HepG2 (cell line): ENCODE measurements at regions not wholly inside any gene's neighbourhood (a gene's known extent, or its start where the extent isn't known, plus 50 kb on each side); places are given as distances from the start of the nearest gene placed in this dataset.
A peak's percentile ranks its signal among the peaks of the same experiment; 100 is the strongest.

Source experiments
- ATAC-seq: fragments of 200-7000 bp; cut with Tn5 transposase; 3 replicates; pipeline ENCODE4 v1.9.1; 2020; ENCODE audit warnings: mild to moderate bottlenecking, moderate library complexity
- BruUV-seq: library from RNA; stranded (reverse); fragments of 400-500 nt; replicated peaks from 2 replicates; lab custom pipeline; 2021; lab: Mats Ljungman, UMichigan
- CTCF ChIA-PET: fragments of 300-600 bp; formaldehyde crosslinking; extraction: SDS; loops from one replicate; lab custom pipeline; 2021; ENCODE audit warnings: low total read pairs, inconsistent platforms, low intra/inter-chr PET ratio; lab: Yijun Ruan, JAX
- POLR2A ChIA-PET: fragments of 350-600 bp; sonication (Branson Sonifier 250); formaldehyde crosslinking; loops from one replicate; lab custom pipeline; 2020; ENCODE audit warnings: antibody characterized with exemption, inconsistent platforms; lab: Yijun Ruan, JAX
- DNase-seq: peaks from one replicate; pipeline ENCODE4 v3.0.0-alpha.2; 2015; ENCODE audit warnings: low spot score
- FAIRE-seq: peaks from 3 replicates; lab custom pipeline; 2011; peaks lifted over from hg19 to GRCh38; lab: Jason Lieb, UNC
- H2AFZ ChIP-seq: one replicate; pipeline ENCODE4 v1.6.1; 2011; ENCODE audit warnings: low read length, inconsistent platforms
- H3K27ac ChIP-seq: fragments of 300-600 bp; 3 replicates; pipeline ENCODE4 v1.8.0; 2011; ENCODE audit warnings: mixed run types, mild to moderate bottlenecking, mixed read lengths, low read length, inconsistent platforms; ENCODE audit not compliant: insufficient read depth; ENCODE audit errors: extremely low read length
- H3K27me3 ChIP-seq, 2 experiments: fragments of 200-600 bp in 1 of 2; 2 replicates in 1 of 2; 3 replicates in 1 of 2; pipeline versions ENCODE4 v1.6.0 to v1.8.0; 2011; ENCODE audit warnings: low read length in 2 of 2, mild to moderate bottlenecking in 2 of 2, moderate library complexity in 2 of 2, inconsistent platforms in 1 of 2; ENCODE audit not compliant: insufficient read depth in 2 of 2, control insufficient read depth in 1 of 2
- H3K36me3 ChIP-seq, 2 experiments: fragments of 200-600 bp in 1 of 2; replicated peaks in 1 of 2; 2 replicates in 1 of 2; 3 replicates in 1 of 2; pipeline versions ENCODE4 v1.5.1 to v1.8.0; 2011; ENCODE audit warnings: low read length in 2 of 2, inconsistent platforms in 1 of 2; ENCODE audit not compliant: insufficient read depth in 2 of 2, control insufficient read depth in 1 of 2
- H3K4me1 ChIP-seq: 2 replicates; pipeline ENCODE4 v1.5.1; 2012; ENCODE audit warnings: low read length, inconsistent platforms; ENCODE audit not compliant: insufficient read depth
- H3K4me2 ChIP-seq: 2 replicates; pipeline ENCODE4 v1.6.0; 2011; ENCODE audit warnings: low read depth, low read length, inconsistent platforms
- H3K4me3 ChIP-seq, 3 experiments: fragments of 200-600 bp in 1 of 3; sonication (generic), shearing (Covaris generic) in 1 of 3; replicated peaks in 1 of 3; 2 replicates each; pipeline ENCODE4 v1.5.1; 2011 to 2016; ENCODE audit warnings: low read length in 3 of 3, inconsistent platforms in 2 of 3, low read depth in 2 of 3, mild to moderate bottlenecking in 2 of 3, control low read depth in 1 of 3, mixed read lengths in 1 of 3; ENCODE audit not compliant: insufficient read depth in 1 of 3
- H3K79me2 ChIP-seq: one replicate; pipeline ENCODE4 v1.6.1; 2011; ENCODE audit warnings: low read length, inconsistent platforms; ENCODE audit not compliant: insufficient read depth
- H3K9ac ChIP-seq: 2 replicates; pipeline ENCODE4 v1.6.0; 2011; ENCODE audit warnings: mild to moderate bottlenecking, low read depth, low read length, inconsistent platforms; ENCODE audit not compliant: insufficient read depth
- H3K9me3 ChIP-seq: 2 replicates; pipeline ENCODE4 v1.5.1; 2012; ENCODE audit warnings: mild to moderate bottlenecking, low read length
- H4K20me1 ChIP-seq: 2 replicates; pipeline ENCODE4 v1.6.0; 2011; ENCODE audit warnings: inconsistent platforms, mild to moderate bottlenecking, low read length, moderate library complexity; ENCODE audit not compliant: insufficient read depth
- CREBL2 ChIP-seq: sonication (generic); formaldehyde crosslinking; IDR thresholded peaks from 2 replicates; pipeline ENCODE4 v1.8.1; 2023; ENCODE audit warnings: missing genetic modification reagents, mild to moderate bottlenecking, borderline replicate concordance
- ELF4 ChIP-seq: sonication (generic); formaldehyde crosslinking; IDR thresholded peaks from 2 replicates; pipeline ENCODE4 v1.5.0; 2020; ENCODE audit warnings: missing genetic modification reagents, mild to moderate bottlenecking, moderate library complexity, borderline replicate concordance
- FOXA1 ChIP-seq, 2 experiments: fragments of 450-650 bp in 1 of 2; sonication (generic) in 1 of 2; formaldehyde crosslinking in 1 of 2; IDR thresholded peaks; 2 replicates each; pipeline versions ENCODE4 v1.4.0 to v1.6.1; 2016 to 2020; ENCODE audit warnings: missing genetic modification reagents in 1 of 2
- HNF4G ChIP-seq, 2 experiments: sonication (generic) in 1 of 2; formaldehyde crosslinking in 1 of 2; IDR thresholded peaks; 2 replicates each; pipeline versions ENCODE4 v1.4.0 to v1.6.1; 2011 to 2020; ENCODE audit warnings: borderline replicate concordance in 2 of 2, low read depth in 2 of 2, mild to moderate bottlenecking in 2 of 2, low read length in 1 of 2, missing genetic modification reagents in 1 of 2, moderate library complexity in 1 of 2
- MAFF ChIP-seq: IDR thresholded peaks from 2 replicates; pipeline ENCODE4 v1.6.1; 2011; ENCODE audit warnings: low read depth, low read length, improper control_type of control experiment
- MAFK ChIP-seq, 2 experiments: IDR thresholded peaks in 1 of 2; conservative IDR thresholded peaks in 1 of 2; 2 replicates each; pipeline ENCODE4 v1.6.1; 2011; ENCODE audit warnings: improper control_type of control experiment in 2 of 2, low read length in 2 of 2
- MLLT10 ChIP-seq: sonication (generic); formaldehyde crosslinking; IDR thresholded peaks from 2 replicates; pipeline ENCODE4 v1.4.0; 2020; ENCODE audit warnings: missing genetic modification reagents
- MYNN ChIP-seq: sonication (generic); formaldehyde crosslinking; IDR thresholded peaks from 2 replicates; pipeline ENCODE4 v1.4.0; 2020; ENCODE audit warnings: mild to moderate bottlenecking, low read depth, missing genetic modification reagents
- NBN ChIP-seq: fragments of 450-650 bp; conservative IDR thresholded peaks from 2 replicates; pipeline ENCODE4 v1.6.1; 2017
- NR2F1 ChIP-seq, 2 experiments: fragments of 450-650 bp in 1 of 2; formaldehyde crosslinking in 1 of 2; IDR thresholded peaks; 2 replicates each; pipeline versions ENCODE4 v1.5.0 to v1.6.1; 2016 to 2020; ENCODE audit warnings: mild to moderate bottlenecking in 1 of 2, missing compliant biosample characterization in 1 of 2, missing genetic modification reagents in 1 of 2, moderate library complexity in 1 of 2
- PAXIP1 ChIP-seq: sonication (generic); formaldehyde crosslinking; conservative IDR thresholded peaks from 2 replicates; pipeline ENCODE4 v1.4.0; 2020; ENCODE audit warnings: mild to moderate bottlenecking, missing genetic modification reagents, moderate library complexity
- SNAPC5 ChIP-seq: sonication (generic); formaldehyde crosslinking; IDR thresholded peaks from 2 replicates; pipeline ENCODE4 v1.8.1; 2023; ENCODE audit warnings: mild to moderate bottlenecking, missing genetic modification reagents, borderline replicate concordance
- ZNF317 ChIP-seq: sonication (generic); formaldehyde crosslinking; IDR thresholded peaks from 2 replicates; pipeline ENCODE4 v1.5.0; 2020; ENCODE audit warnings: mild to moderate bottlenecking, missing genetic modification reagents
- ZNF44 ChIP-seq: sonication (generic); formaldehyde crosslinking; IDR thresholded peaks from 2 replicates; pipeline ENCODE4 v1.5.1; 2020; ENCODE audit warnings: mild to moderate bottlenecking, missing genetic modification reagents
- ZNF562 ChIP-seq: sonication (generic); formaldehyde crosslinking; IDR thresholded peaks from 2 replicates; pipeline ENCODE4 v1.8.0; 2022; ENCODE audit warnings: missing genetic modification reagents, borderline replicate concordance
- WGBS: methylation state at CpG from one replicate; pipeline ENCODE4 v1.1.6; 2017; ENCODE audit warnings: low lambda C conversion rate; 5-methylcytosine and 5-hydroxymethylcytosine counted together
- in situ Hi-C: cut with HindIII; loops from 2 replicates; pipeline ENCODE4 v1.10.0; 2017; ENCODE audit warnings: low pct_unique_long_range_greater_than_20kb; ENCODE audit not compliant: extremely low pct_ligation_motif_present
- intact Hi-C: fragments of 100-400 bp; cut with micrococcal nuclease; formaldehyde crosslinking; loops from one replicate; pipeline ENCODE4 v1.10.0; 2022; ENCODE audit not compliant: unreplicated experiment

GRCh38 chr14:27318774-27319420 lies 721.1 kb upstream of the NOVA1 start:
- DNase-seq (no peak), FAIRE-seq (no peak), ATAC-seq (no peak)
- Histone ChIP-seq H3K79me2 (no peaks in the 10 kb centered on the region), H3K36me3 (no peaks in the 10 kb centered on the region), H3K9me3 (peaks cover 91% of the 10 kb centered on the region), H3K27ac (no peak overlapping the region), H2AFZ (no peak overlapping the region), H3K4me3 (no peak overlapping the region), H4K20me1 (no peaks in the 10 kb centered on the region), H3K9ac (no peak overlapping the region), H3K4me1 (no peaks in the 10 kb centered on the region), H3K4me2 (no peak overlapping the region), H3K27me3 (no peaks in the 10 kb centered on the region)
- 2% methylated on average over 1 of the region's 1 CpG for WGBS
- BruUV-seq, result no TSS peak
- intact Hi-C loops (no loop called here), in situ Hi-C loops (no loop called here)
- ChIA-PET CTCF (no interaction called here), POLR2A (no interaction called here)
- TF ChIP-seq MAFK (conservative IDR thresholded peaks at IDR 0.05 in 1 of 2, IDR thresholded peaks at IDR 0.05 in 1 of 2; ENCODE audit: low read length in 2 of 2) (peak; percentile 41 to 68; a peak in 2 of 4 replicates), MLLT10 (CRISPR knock-in tag) (no peak), NR2F1 (CRISPR knock-in tag; IDR thresholded peaks at IDR 0.05) (no peak), MAFF (peak; percentile 58), SNAPC5 (no peak), ZNF562 (CRISPR knock-in tag) (no peak)

- POLR2A ChIA-PET, result no interaction called here
- FAIRE-seq, result no peak
- no peak for TF ChIP-seq ELF4 (CRISPR knock-in tag)
- TF ChIP-seq CREBL2, result no peak
- TF ChIP-seq FOXA1 (IDR thresholded peaks at IDR 0.05), result no peak
- no peak for TF ChIP-seq FOXA1 (CRISPR knock-in tag; IDR thresholded peaks at IDR 0.05)
- no peak for TF ChIP-seq HNF4G (IDR thresholded peaks at IDR 0.05; ENCODE audit: borderline replicate concordance, low read depth, low read length)
- no peak for TF ChIP-seq HNF4G (CRISPR knock-in tag; IDR thresholded peaks at IDR 0.05; ENCODE audit: borderline replicate concordance, low read depth)
- TF ChIP-seq ZNF317 (CRISPR knock-in tag), result no peak
- no peak for TF ChIP-seq PAXIP1 (CRISPR knock-in tag)
- TF ChIP-seq ZNF44, result no peak
- no peak for TF ChIP-seq NBN
- TF ChIP-seq MYNN (CRISPR knock-in tag), result no peak
Measured at GRCh38 chr14:27320261-27320660, 722.4 kb upstream of the NOVA1 start.

More at GRCh38 chr14:27320261-27320660, 722.4 kb upstream of the NOVA1 start:
- Histone ChIP-seq H3K4me1 (no peaks in the 10 kb centered on the region), H2AFZ (no peak overlapping the region), H3K4me3 (no peak overlapping the region), H3K9me3 (peaks cover 94% of the 10 kb centered on the region), H3K9ac (no peak overlapping the region), H3K79me2 (no peaks in the 10 kb centered on the region), H4K20me1 (no peaks in the 10 kb centered on the region), H3K4me2 (no peak overlapping the region), H3K27ac (no peak overlapping the region), H3K36me3 (no peaks in the 10 kb centered on the region), H3K27me3 (no peaks in the 10 kb centered on the region)
- CTCF ChIA-PET, result no interaction called here
- intact Hi-C loops, result loop anchor here (10.0 kb wide), 1 partner anchor 1525 kb away; no protein-coding TSS in a partner anchor
- DNase-seq, result no peak
- BruUV-seq, result no TSS peak
- ATAC-seq, result no peak
- in situ Hi-C loops, result no loop called here
